ENCODE measurements at regions not wholly inside any gene's neighbourhood (a gene's known extent, or its start where the extent isn't known, plus 50 kb on each side); places are given as distances from the start of the nearest gene placed in this dataset.
"Not testable (repeated sequence)": the region's sequence is repeated elsewhere in the genome, so short reads cannot be mapped to it uniquely, and the experiment has no call there.

DNA sequence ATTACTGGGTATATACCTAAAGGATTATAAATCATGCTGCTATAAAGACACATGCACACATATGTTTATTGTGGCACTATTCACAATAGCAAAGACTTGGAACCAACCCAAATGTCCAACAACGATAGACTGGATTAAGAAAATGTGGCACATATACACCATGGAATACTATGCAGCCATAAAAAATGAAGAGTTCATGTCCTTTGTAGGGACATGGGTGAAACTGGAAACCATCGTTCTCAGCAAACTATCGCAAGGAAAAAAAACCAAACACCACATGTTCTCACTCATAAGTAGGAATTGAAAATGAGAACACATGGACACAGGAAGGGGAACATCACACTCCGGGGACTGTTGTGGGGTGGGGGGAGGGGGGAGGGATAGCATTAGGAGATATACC lies 125.3 kb upstream of the PJA2 start:
- H3K4me1 Mint-ChIP-seq; H3K9me3 Mint-ChIP-seq; H3K36me3 Mint-ChIP-seq (ENCODE audit: low read depth); CTCF ChIA-PET; intact Hi-C loops (cut with micrococcal nuclease); H3K4me3 Mint-ChIP-seq; ATAC-seq (ENCODE audit: low read depth); H3K27ac Mint-ChIP-seq; DNase-seq; POLR2A ChIA-PET: not testable (repeated sequence)
- H3K27me3 Mint-ChIP-seq, result peaks cover 15% of the 10 kb centered on the region

DNA sequence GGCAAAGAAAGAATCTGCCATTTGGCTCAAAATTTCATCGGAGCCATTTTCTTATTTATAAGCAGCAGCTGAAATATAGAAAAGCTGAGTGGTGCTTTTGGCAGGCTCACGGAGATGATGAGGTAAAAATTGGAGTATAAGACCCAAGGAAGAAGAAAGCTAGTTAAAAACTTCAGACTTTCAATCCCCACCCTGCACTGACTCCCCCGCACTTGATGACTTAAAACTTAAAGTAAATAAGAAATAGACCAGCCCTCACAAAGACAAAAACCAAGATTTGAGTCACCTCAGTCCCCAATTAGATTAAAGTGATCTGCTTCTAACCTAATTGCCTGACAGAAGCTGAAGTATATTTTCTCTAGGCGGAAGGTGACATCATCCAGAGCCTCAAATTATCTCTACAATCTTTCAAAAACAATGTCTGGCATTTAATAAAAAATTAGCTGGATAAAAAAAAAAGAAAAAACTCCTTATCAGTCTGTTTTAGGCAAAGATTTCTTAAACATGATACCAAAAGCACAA lies 124.0 kb upstream of the PJA2 start:
- H3K27me3 Mint-ChIP-seq, result peaks cover 15% of the 10 kb centered on the region
- ChIA-PET CTCF (no interaction called here), POLR2A (no interaction called here)
- intact Hi-C loops (cut with micrococcal nuclease), result no loop called here
- DNase-seq, result no peak
- H3K4me1 Mint-ChIP-seq, result no peaks in the 10 kb centered on the region
- no peak overlapping the region for H3K27ac Mint-ChIP-seq
- H3K36me3 Mint-ChIP-seq (ENCODE audit: low read depth), result no peaks in the 10 kb centered on the region
- ATAC-seq (ENCODE audit: low read depth), result no peak
- no peaks in the 10 kb centered on the region for H3K9me3 Mint-ChIP-seq
- H3K4me3 Mint-ChIP-seq, result no peak overlapping the region
- TF ChIP-seq, protein P1, sequence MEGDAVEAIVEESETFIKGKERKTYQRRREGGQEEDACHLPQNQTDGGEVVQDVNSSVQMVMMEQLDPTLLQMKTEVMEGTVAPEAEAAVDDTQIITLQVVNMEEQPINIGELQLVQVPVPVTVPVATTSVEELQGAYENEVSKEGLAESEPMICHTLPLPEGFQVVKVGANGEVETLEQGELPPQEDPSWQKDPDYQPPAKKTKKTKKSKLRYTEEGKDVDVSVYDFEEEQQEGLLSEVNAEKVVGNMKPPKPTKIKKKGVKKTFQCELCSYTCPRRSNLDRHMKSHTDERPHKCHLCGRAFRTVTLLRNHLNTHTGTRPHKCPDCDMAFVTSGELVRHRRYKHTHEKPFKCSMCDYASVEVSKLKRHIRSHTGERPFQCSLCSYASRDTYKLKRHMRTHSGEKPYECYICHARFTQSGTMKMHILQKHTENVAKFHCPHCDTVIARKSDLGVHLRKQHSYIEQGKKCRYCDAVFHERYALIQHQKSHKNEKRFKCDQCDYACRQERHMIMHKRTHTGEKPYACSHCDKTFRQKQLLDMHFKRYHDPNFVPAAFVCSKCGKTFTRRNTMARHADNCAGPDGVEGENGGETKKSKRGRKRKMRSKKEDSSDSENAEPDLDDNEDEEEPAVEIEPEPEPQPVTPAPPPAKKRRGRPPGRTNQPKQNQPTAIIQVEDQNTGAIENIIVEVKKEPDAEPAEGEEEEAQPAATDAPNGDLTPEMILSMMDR (IDR thresholded peaks at IDR 0.05), result no peak

DNA sequence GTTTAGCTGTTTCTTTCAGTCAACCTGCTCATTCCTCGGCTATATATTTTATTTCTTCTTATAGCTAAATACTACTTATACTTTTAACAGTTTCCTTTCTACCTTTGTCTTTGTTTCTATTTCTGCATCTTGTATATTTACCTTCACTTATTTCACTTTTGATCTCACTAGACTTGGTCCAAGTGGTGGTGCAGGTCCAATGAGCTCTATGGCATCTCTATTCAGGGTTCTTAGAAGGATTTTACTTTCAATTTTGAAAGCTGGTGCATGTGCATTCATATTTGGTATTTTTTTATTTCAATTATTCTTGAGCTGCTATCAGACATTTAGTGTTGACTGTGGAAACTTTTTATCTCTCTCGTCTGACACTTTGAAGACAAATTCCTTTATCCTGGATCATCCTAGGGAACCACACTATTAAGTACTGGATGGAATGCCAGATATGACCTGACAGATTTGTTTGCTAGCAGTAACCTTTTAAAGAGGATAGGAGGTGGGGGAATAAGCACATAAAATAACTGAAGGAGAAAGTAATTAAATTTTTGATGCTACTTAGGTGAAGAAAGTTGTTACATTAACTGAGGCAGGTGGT lies 123.1 kb upstream of the PJA2 start:
- no peak for DNase-seq
- Mint-ChIP-seq H3K4me1 (no peaks in the 10 kb centered on the region), H3K4me3 (no peak overlapping the region), H3K27me3 (peaks cover 15% of the 10 kb centered on the region), H3K27ac (no peak overlapping the region), H3K9me3 (no peaks in the 10 kb centered on the region), H3K36me3 (ENCODE audit: low read depth) (no peaks in the 10 kb centered on the region)
- POLR2A ChIA-PET, result no interaction called here
- no peak for ATAC-seq (ENCODE audit: low read depth)
- CTCF ChIA-PET, result no interaction called here
- TF ChIP-seq, protein P1 (IDR thresholded peaks at IDR 0.05), result no peak
- intact Hi-C loops (cut with micrococcal nuclease), result no loop called here

DNA sequence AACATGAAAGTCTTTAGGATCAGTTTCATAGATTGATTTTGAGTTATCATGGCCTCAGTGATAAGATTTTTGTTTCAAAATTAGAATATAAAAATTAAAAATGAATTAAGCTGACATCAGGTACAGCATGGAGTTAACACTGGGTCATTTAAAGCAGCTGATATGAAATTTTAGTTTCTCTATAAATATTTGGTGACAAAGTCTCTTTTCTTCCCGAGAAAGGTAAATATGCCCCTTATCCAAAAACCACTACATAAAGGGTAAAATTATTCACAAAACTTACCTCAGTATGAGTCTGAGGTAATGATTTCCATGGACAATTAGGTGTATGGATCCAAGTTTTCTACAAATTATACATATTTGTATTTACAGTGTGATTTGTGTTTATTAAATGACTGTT lies 121.5 kb upstream of the PJA2 start:
- TF ChIP-seq, protein P1 (IDR thresholded peaks at IDR 0.05), result no peak
- no peaks in the 10 kb centered on the region for H3K4me1 Mint-ChIP-seq
- DNase-seq, result no peak
- no peak overlapping the region for H3K4me3 Mint-ChIP-seq
- no peaks in the 10 kb centered on the region for H3K36me3 Mint-ChIP-seq (ENCODE audit: low read depth)
- H3K27ac Mint-ChIP-seq, result no peak overlapping the region
- CTCF ChIA-PET, result no interaction called here
- no peaks in the 10 kb centered on the region for H3K9me3 Mint-ChIP-seq
- intact Hi-C loops (cut with micrococcal nuclease), result no loop called here
- POLR2A ChIA-PET, result no interaction called here
- H3K27me3 Mint-ChIP-seq, result peaks cover 11% of the 10 kb centered on the region
- no peak for ATAC-seq (ENCODE audit: low read depth)

DNA sequence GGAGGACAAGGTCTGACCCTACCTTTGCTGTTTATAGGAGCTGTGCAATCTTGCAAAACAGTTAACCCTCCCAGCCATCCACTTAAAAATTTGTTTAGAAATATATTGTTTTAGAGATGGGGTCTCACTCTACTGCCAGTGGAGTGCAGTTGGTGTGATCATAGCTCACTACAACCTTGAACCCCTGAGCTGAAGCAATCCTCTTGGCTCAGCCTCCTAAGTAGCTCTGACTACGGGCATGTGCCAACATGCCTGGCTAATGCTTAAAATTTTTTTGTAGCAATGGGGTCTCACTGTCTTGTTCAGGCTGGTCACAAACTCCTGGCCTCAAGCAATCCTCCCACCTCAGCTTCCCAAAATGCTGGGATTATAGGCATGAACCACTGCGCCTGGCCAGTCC lies 120.2 kb upstream of the PJA2 start:
- intact Hi-C loops (cut with micrococcal nuclease), result no loop called here
- no peak overlapping the region for H3K4me3 Mint-ChIP-seq
- H3K27me3 Mint-ChIP-seq, result peaks cover 10% of the 10 kb centered on the region
- TF ChIP-seq, protein P1 (IDR thresholded peaks at IDR 0.05), result no peak
- H3K36me3 Mint-ChIP-seq (ENCODE audit: low read depth), result no peaks in the 10 kb centered on the region
- H3K9me3 Mint-ChIP-seq, result no peaks in the 10 kb centered on the region
- ATAC-seq (ENCODE audit: low read depth), result no peak
- no peak overlapping the region for H3K27ac Mint-ChIP-seq
- no peaks in the 10 kb centered on the region for H3K4me1 Mint-ChIP-seq
- DNase-seq, result no peak
- ChIA-PET POLR2A (no interaction called here), CTCF (interaction anchor here (0.7 kb wide), 1 partner anchor 849 kb away, joined by 3 read pairs; no protein-coding TSS in a partner anchor)

DNA sequence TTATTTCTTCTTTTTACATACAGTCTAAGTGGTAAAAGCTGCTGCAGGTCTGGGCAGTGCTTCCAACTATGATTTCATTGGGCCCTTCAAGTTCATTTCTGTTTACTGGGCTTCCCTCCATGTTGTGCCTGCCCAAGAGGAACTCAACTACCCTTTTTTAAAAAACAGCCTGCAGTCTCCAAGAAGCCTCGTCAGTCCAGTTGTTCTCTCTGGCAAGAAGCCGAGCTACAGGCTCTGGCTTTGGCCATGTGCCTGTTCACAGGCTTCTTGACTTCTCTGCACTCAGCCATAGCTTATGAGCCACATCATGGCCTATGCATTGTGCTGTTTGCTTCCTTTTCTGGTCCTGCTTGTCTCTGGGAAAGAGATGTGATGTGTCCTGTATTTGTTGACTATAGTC lies 119.7 kb upstream of the PJA2 start:
- Mint-ChIP-seq H3K4me3 (no peak overlapping the region), H3K9me3 (no peaks in the 10 kb centered on the region), H3K36me3 (ENCODE audit: low read depth) (no peaks in the 10 kb centered on the region), H3K27ac (no peak overlapping the region), H3K4me1 (no peaks in the 10 kb centered on the region), H3K27me3 (peaks cover 8% of the 10 kb centered on the region)
- ATAC-seq (ENCODE audit: low read depth) (no peak), DNase-seq (no peak)
- ChIA-PET POLR2A (no interaction called here), CTCF (interaction anchor here (0.7 kb wide), 1 partner anchor 849 kb away, joined by 3 read pairs; no protein-coding TSS in a partner anchor)
- intact Hi-C loops (cut with micrococcal nuclease), result no loop called here
- TF ChIP-seq, protein P1 (IDR thresholded peaks at IDR 0.05), result no peak

Measured in activated B cell treated with CpG ODN at 0.5 μM for 24 hours (primary cell).